Suprapubic skin (tissue), 3 donors: ENCODE measurements at regions not wholly inside any gene's neighbourhood (a gene's known extent, or its start where the extent isn't known, plus 50 kb on each side); places are given as distances from the start of the nearest gene placed in this dataset.
"Not testable (repeated sequence)": the region's sequence is repeated elsewhere in the genome, so short reads cannot be mapped to it uniquely, and the experiment has no call there.

Experiments used
- CTCF ChIP-seq, 2 donors: fragments of 200-600 bp in 1 of 2; fragments of 450-650 bp in 1 of 2; sonication (generic) in 1 of 2; IDR thresholded peaks; one replicate each; pipeline ENCODE4 v1.5.1; 2016 to 2019; ENCODE audit warnings: antibody characterized with exemption in 2 of 2, mild to moderate bottlenecking in 1 of 2, moderate library complexity in 1 of 2
- POLR2A ChIP-seq, 2 donors: fragments of 450-650 bp; IDR thresholded peaks; one replicate each; pipeline ENCODE4 v1.6.1; 2017; ENCODE audit warnings: antibody characterized with exemption in 2 of 2, mild to moderate bottlenecking in 2 of 2, moderate library complexity in 2 of 2

DNA sequence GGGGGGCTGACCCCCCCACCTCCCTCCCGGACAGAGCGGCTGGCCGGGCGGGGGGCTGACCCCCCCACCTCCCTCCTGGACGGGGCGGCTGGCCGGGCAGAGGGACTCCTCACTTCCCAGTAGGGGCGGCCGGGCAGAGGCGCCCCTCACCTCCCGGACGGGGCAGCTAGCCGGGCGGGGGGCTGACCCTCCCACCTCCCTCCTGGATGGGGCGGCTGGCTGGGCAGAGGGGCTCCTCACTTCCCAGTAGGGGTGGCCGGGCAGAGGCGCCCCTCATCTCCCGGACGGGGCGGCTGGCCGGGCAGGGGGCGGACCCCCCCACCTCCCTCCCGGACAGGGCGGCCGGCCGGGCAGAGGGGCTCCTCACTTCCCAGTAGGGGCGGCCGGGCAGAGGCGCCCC is 234.3 kb upstream of the VCX start:
- TF ChIP-seq CTCF, POLR2A (IDR thresholded peaks at IDR 0.05): not testable (repeated sequence)
